SK-N-MC (cell line): ENCODE measurements at regions not wholly inside any gene's neighbourhood (a gene's known extent, or its start where the extent isn't known, plus 50 kb on each side); places are given as distances from the start of the nearest gene placed in this dataset.
"Not testable (repeated sequence)": the region's sequence is repeated elsewhere in the genome, so short reads cannot be mapped to it uniquely, and the experiment has no call there.

Source experiments
- DNase-seq: peaks from one replicate; pipeline ENCODE4 v3.0.0-alpha.2; 2011; ENCODE audit warnings: low read depth, low spot score
- H3K27ac ChIP-seq: fragments of 200-600 bp; sonication (generic); 2 replicates; pipeline ENCODE4 v1.5.1; 2016; ENCODE audit warnings: mixed run types
- H3K36me3 ChIP-seq: fragments of 200-600 bp; sonication (generic); 2 replicates; pipeline ENCODE4 v1.6.1; 2017; ENCODE audit warnings: antibody characterized with exemption, low read length, mixed read lengths; ENCODE audit not compliant: insufficient read depth
- H3K4me3 ChIP-seq: fragments of 200-600 bp; sonication (generic); 2 replicates; pipeline ENCODE4 v1.5.1; 2016
- H3K9ac ChIP-seq: fragments of 200-600 bp; sonication (generic); 2 replicates; pipeline ENCODE4 v1.8.0; 2017; ENCODE audit warnings: mixed run types, mixed read lengths; ENCODE audit not compliant: insufficient read length
- H3K9me3 ChIP-seq: fragments of 200-600 bp; sonication (generic); 2 replicates; pipeline ENCODE4 v1.6.1; 2017; ENCODE audit warnings: low read depth, mild to moderate bottlenecking, antibody characterized with exemption, low read length, moderate library complexity, mixed read lengths
- EZH2 ChIP-seq: fragments of 200-600 bp; sonication (generic); IDR thresholded peaks from one replicate; pipeline ENCODE4 v1.6.1; 2017; ENCODE audit warnings: antibody characterized with exemption
- FOXP2 ChIP-seq: optimal IDR thresholded peaks from 2 replicates; pipeline ENCODE3; 2011; ENCODE audit warnings: mild to moderate bottlenecking, moderate library complexity; ENCODE audit not compliant: insufficient read depth; ENCODE audit errors: extremely low read length, control extremely low read depth
- POLR2AphosphoS5 ChIP-seq: IDR thresholded peaks from 2 replicates; pipeline ENCODE4 v1.6.1; 2012; ENCODE audit warnings: mild to moderate bottlenecking, low read depth, low read length, borderline replicate concordance

DNA sequence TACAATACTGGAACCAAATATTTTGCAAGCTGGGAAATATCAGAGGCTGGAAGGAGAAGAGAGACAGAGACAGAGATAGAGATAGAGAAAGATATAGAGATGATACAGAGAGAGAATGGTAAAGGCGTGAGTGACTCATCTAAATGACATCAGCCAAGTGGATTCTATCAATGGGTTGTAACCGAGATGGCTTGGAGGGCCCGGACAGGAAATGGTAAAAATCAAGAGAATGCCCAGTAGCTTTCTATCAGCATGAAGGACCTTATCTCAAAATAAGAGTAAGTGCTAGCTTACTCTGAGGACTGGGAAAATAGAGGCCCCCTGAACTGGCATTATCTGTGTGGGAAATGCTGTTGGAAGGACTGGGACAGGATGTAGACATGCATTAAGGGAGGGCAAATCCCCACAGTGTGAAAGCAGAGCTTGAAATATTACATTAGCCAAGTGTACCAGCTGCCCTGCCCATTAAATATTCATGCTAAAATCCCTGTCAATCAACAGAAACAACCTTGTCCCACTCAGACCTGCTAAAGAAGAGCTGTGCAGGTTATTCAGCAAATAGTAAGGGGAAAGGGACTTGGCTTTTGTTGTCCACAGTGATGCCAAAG, 76.6 kb upstream of the ZNF644 start:
- no peaks in the 10 kb centered on the region for H3K9me3 ChIP-seq
- no peak overlapping the region for H3K27ac ChIP-seq
- no peak overlapping the region for H3K4me3 ChIP-seq
- no peak for DNase-seq
- no peak for TF ChIP-seq POLR2AphosphoS5
- TF ChIP-seq EZH2, result no peak
- TF ChIP-seq FOXP2, result no peak
- H3K36me3 ChIP-seq, result no peaks in the 10 kb centered on the region
- H3K9ac ChIP-seq, result no peak overlapping the region

DNA sequence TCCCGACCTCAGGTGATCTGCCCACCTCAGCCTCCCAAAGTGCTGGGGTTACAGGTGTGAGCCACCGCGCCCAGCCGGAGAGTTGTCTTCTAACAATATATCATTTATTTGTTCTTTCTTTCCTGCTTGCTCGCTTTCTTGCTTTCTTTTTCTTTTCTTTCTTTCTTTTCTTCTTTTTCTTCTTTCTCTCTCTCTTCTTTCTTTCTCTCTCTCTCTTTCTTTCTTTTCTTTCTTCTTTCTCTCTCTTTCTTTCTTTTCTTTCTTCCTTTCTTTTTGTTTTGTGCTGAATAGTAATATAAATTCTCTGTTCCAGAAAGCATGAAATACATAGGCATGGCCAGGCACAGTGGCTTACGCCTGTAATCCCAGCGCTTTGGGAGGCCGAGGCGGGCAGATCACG, 73.5 kb upstream of the ZNF644 start:
- not testable (repeated sequence) for H3K36me3 ChIP-seq, H3K27ac ChIP-seq, H3K9ac ChIP-seq, H3K9me3 ChIP-seq, H3K4me3 ChIP-seq, DNase-seq

DNA sequence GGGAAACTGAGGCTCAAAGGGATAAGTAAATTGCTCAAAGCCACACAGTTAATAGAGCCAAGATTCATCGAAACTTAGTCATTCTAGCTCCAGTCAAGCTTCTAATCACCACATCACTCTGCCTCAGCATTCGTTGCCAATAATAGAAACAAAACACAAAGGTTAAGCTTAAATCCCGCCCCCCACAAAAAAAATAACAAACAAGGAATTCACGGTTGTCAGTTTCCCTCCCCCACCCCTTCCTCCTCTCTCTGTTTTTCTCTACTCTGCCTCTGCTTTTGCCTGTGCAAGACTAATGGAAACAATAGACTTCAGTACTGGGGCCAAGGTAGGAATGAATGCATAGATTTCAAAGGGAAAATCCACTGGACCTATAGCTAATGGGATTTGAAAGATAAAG, 70.7 kb upstream of the ZNF644 start:
- TF ChIP-seq POLR2AphosphoS5, result no peak
- TF ChIP-seq EZH2, result no peak
- no peak for TF ChIP-seq FOXP2
- no peak overlapping the region for H3K27ac ChIP-seq
- H3K4me3 ChIP-seq, result no peak overlapping the region
- no peak for DNase-seq
- no peaks in the 10 kb centered on the region for H3K9me3 ChIP-seq
- no peaks in the 10 kb centered on the region for H3K36me3 ChIP-seq
- H3K9ac ChIP-seq, result no peak overlapping the region

DNA sequence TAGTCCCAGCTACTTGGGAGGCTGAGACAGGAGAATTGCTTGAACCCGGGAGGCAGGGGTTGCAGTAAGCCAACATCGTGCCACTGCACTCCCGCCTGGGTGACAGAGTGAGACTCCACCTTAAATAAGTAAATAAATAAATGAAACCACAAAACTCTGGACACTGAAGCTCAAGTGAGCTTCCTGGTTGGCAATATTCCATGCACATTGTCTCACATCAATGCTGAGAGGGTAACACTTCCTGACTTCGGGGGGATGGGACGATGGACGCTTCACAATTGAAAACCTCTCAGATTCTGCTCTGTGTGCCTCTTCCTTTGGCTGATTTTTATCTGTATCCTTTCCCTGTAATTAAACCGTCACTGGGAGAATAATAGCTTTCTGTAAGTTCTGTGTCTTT, 70.0 kb upstream of the ZNF644 start:
- Histone ChIP-seq H3K36me3 (no peaks in the 10 kb centered on the region), H3K27ac (no peak overlapping the region), H3K4me3 (no peak overlapping the region), H3K9me3 (no peaks in the 10 kb centered on the region), H3K9ac (no peak overlapping the region)
- no peak for TF ChIP-seq FOXP2
- TF ChIP-seq EZH2, result no peak
- TF ChIP-seq POLR2AphosphoS5, result no peak
- DNase-seq, result no peak

DNA sequence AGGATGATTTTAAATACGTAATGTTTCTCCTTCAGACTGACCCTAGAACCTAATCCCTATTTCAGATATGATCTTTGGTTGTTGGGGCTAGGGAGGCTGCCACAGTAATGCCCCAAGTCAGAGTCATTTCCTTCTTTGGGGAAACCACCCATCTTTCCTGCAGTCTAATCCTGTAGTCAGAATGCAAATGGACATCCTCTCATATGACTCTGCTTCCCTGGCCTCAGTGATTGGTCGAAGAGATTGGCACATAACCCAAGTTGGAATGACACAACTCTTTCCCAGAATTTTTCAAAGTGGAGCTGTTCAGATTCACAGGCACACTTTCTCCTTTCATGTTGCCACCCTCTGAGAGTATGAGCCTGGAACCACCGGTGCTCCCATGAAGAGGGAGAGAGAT, 58.8 kb upstream of the ZNF644 start:
- DNase-seq, result no peak
- Histone ChIP-seq H3K36me3 (no peaks in the 10 kb centered on the region), H3K9ac (no peak overlapping the region), H3K9me3 (no peaks in the 10 kb centered on the region), H3K27ac (no peak overlapping the region), H3K4me3 (no peak overlapping the region)
- no peak for TF ChIP-seq EZH2
- no peak for TF ChIP-seq FOXP2
- no peak for TF ChIP-seq POLR2AphosphoS5

DNA sequence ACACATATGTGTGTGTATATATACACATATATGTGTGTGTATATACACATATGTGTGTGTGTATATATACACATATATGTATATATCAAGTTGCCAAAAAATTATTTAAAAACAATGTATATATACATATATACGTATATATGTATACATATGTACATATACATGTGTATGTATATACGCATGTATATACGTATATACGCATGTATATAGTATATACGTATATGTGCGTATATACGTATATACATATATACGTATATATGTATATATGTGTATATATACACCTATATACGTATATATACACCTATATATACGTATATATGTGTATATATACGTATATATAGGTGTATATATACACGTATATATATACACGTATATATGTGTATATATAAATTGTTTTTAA, 57.0 kb upstream of the ZNF644 start:
- Histone ChIP-seq H3K9me3 (no peaks in the 10 kb centered on the region), H3K9ac (no peak overlapping the region), H3K27ac (no peak overlapping the region), H3K4me3 (no peak overlapping the region), H3K36me3 (no peaks in the 10 kb centered on the region)
- TF ChIP-seq POLR2AphosphoS5, result no peak
- no peak for TF ChIP-seq EZH2
- TF ChIP-seq FOXP2, result no peak
- DNase-seq, result no peak

DNA sequence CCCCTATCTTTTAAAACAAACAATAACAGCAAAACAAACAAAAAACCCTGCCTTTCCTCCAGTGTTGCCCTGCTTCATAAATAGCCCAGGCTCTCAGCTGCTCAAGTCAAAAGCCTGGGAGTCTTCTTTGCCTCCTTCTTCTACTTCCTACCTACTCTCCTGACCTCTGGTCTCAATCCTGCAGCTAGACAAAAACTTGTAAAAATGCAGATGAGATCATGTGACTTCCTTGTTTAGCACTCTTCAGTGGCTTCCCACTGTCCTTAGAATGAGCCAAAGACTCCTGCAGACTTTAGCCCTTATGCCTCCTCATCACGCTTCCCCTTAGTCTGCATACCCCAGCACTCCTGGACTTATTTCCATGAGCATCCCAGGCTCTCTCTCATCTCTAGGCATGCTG, 55.0 kb upstream of the ZNF644 start:
- no peak overlapping the region for H3K4me3 ChIP-seq
- no peaks in the 10 kb centered on the region for H3K9me3 ChIP-seq
- H3K27ac ChIP-seq, result no peak overlapping the region
- no peak overlapping the region for H3K9ac ChIP-seq
- no peak for DNase-seq
- TF ChIP-seq EZH2, result no peak
- TF ChIP-seq FOXP2, result no peak
- no peak for TF ChIP-seq POLR2AphosphoS5
- H3K36me3 ChIP-seq, result no peaks in the 10 kb centered on the region

DNA sequence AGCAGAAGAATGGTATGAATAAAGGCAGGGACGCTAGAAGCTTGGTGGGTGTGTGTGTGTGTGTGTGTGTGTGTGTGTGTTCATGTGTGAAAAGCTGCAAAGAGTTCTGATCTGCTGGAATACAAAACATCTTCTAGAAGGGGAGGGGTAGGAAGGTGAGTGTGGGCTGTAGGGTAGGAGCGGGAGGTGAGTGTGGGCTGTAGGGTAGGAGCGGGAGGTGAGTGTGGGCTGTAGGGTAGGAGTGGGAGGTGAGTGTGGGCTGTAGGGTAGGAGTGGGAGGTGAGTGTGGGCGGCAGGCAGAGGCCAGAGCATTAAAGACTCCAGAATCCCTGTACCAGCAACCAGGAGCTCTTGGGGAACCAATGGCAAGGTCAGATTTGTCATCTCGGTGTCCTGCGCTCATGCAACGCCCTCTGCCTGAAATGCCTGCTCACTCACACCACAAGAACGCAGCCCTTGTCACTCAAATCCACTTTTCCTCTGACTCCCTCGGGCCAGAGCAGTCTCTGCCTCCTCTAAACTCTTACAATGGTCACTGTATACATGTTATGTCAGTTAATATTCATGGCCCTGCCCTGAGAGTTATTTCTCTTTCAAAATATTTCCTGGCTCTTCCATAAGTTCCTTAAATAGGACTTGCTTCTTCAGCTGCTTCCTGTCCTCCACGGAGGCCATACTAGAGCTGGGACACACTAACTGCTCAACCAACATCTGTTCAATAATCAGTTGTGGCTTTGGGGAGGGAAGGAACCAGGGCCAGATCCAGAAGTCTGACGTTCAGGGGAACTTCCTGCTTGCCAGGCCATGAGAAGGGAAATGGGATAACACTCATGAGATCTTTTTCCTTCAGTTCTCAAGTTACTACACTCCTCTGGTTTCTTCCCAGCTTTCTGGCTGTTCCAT, 53.6 kb upstream of the ZNF644 start:
- DNase-seq, result no peak
- Histone ChIP-seq H3K27ac (no peak overlapping the region), H3K9me3 (no peaks in the 10 kb centered on the region), H3K36me3 (no peaks in the 10 kb centered on the region), H3K4me3 (no peak overlapping the region), H3K9ac (no peak overlapping the region)
- TF ChIP-seq POLR2AphosphoS5 (no peak), EZH2 (no peak), FOXP2 (no peak)
